Breast epithelium (tissue), 3 donors: ENCODE measurements at regions not wholly inside any gene's neighbourhood (a gene's known extent, or its start where the extent isn't known, plus 50 kb on each side); places are given as distances from the start of the nearest gene placed in this dataset.

Experiments
- CTCF ChIP-seq, 3 donors: fragments of 450-650 bp; IDR thresholded peaks; one replicate each; pipeline ENCODE4 v1.5.1; 2016 to 2017; ENCODE audit warnings: antibody characterized with exemption in 3 of 3, mild to moderate bottlenecking in 3 of 3, moderate library complexity in 3 of 3
- POLR2A ChIP-seq: fragments of 450-650 bp; IDR thresholded peaks from one replicate; pipeline ENCODE4 v1.6.1; 2016; ENCODE audit warnings: antibody characterized with exemption, mild to moderate bottlenecking, moderate library complexity
- POLR2AphosphoS5 ChIP-seq, 3 donors: sonication (generic); formaldehyde crosslinking; IDR thresholded peaks; one replicate each; pipeline ENCODE4 v1.6.1; 2017; ENCODE audit warnings: antibody characterized with exemption in 3 of 3

GRCh38 chr4:43410636-43411035 is 518.1 kb downstream of the GRXCR1 start:
- TF ChIP-seq CTCF (IDR thresholded peaks at IDR 0.05) (no peak), POLR2A (no peak), POLR2AphosphoS5 (IDR thresholded peaks at IDR 0.05) (no peak)
